Keratinocyte (primary cell): ENCODE measurements at regions not wholly inside any gene's neighbourhood (a gene's known extent, or its start where the extent isn't known, plus 50 kb on each side); places are given as distances from the start of the nearest gene placed in this dataset.

Source experiments
- CTCF ChIP-seq, 3 experiments: IDR thresholded peaks in 1 of 3; conservative IDR thresholded peaks in 1 of 3; optimal IDR thresholded peaks in 1 of 3; 2 replicates in 2 of 3; 3 replicates in 1 of 3; pipeline versions ENCODE3 to v1.5.1; 2011; ENCODE audit warnings: low read length in 3 of 3, mild to moderate bottlenecking in 3 of 3, moderate library complexity in 2 of 3, control low read depth in 1 of 3, inconsistent platforms in 1 of 3; ENCODE audit not compliant: insufficient read depth in 2 of 3; ENCODE audit errors: extremely low read depth in 1 of 3
- EZH2 ChIP-seq: IDR thresholded peaks from one replicate; pipeline ENCODE4 v1.6.1; 2012; ENCODE audit warnings: inconsistent platforms, mild to moderate bottlenecking, low read length, moderate library complexity

- TF ChIP-seq CTCF (optimal IDR thresholded peaks at IDR 0.05 in 1 of 3, IDR thresholded peaks at IDR 0.05 in 1 of 3, conservative IDR thresholded peaks at IDR 0.05 in 1 of 3; ENCODE audit: extremely low read depth in 1 of 3, insufficient read depth in 2 of 3, low read length in 3 of 3) (no peak), EZH2 (no peak)
Measured at GRCh38 chr6:73884540-73884939, 188.5 kb downstream of the CD109 start.
